Astrocyte (in vitro differentiated cells and primary cell): ENCODE measurements at regions not wholly inside any gene's neighbourhood (a gene's known extent, or its start where the extent isn't known, plus 50 kb on each side); places are given as distances from the start of the nearest gene placed in this dataset.

Experiments
- CTCF ChIP-seq: IDR thresholded peaks from 2 replicates; pipeline ENCODE4 v1.5.1; 2011; ENCODE audit warnings: low read depth, mild to moderate bottlenecking, inconsistent platforms, low read length, moderate library complexity; ENCODE audit not compliant: insufficient read depth
- EZH2 ChIP-seq: IDR thresholded peaks from 2 replicates; pipeline ENCODE4 v1.6.1; 2012; ENCODE audit warnings: mild to moderate bottlenecking, low read length, inconsistent platforms; ENCODE audit not compliant: insufficient read depth

- TF ChIP-seq CTCF (no peak), EZH2 (no peak)
These were observed 124.3 kb downstream of the BBS10 start for GRCh38 chr12:76223869-76224268.
